ENCODE measurements at regions not wholly inside any gene's neighbourhood (a gene's known extent, or its start where the extent isn't known, plus 50 kb on each side); places are given as distances from the start of the nearest gene placed in this dataset.

GRCh38 chr2:215740071-215740470, 273.3 kb downstream of the MREG start:
- no peaks in the 10 kb centered on the region for H3K36me3 ChIP-seq (ENCODE audit: control insufficient read depth, insufficient read depth, low read length, severe bottlenecking)
- H3K4me3 ChIP-seq (ENCODE audit: low read length) = no peak overlapping the region
- H3K27me3 ChIP-seq (replicated peaks; ENCODE audit: control insufficient read depth, insufficient read depth, low read length) = no peaks in the 10 kb centered on the region
- H3K9ac ChIP-seq (ENCODE audit: low read length) = no peak overlapping the region
- no peak for DNase-seq (ENCODE audit: low read depth)
- H3K9me3 ChIP-seq (ENCODE audit: control insufficient read depth, low read length) = no peaks in the 10 kb centered on the region
- H3K4me1 ChIP-seq (ENCODE audit: control insufficient read depth, insufficient read depth, low read length) = peaks cover 9% of the 10 kb centered on the region

GRCh38 chr2:215738351-215738750, 275.0 kb downstream of the MREG start:
- H3K36me3 ChIP-seq (ENCODE audit: control insufficient read depth, insufficient read depth, low read length, severe bottlenecking) = no peaks in the 10 kb centered on the region
- H3K4me1 ChIP-seq (ENCODE audit: control insufficient read depth, insufficient read depth, low read length) = peaks cover 9% of the 10 kb centered on the region
- H3K4me3 ChIP-seq (ENCODE audit: low read length) = no peak overlapping the region
- no peaks in the 10 kb centered on the region for H3K27me3 ChIP-seq (replicated peaks; ENCODE audit: control insufficient read depth, insufficient read depth, low read length)
- no peak overlapping the region for H3K9ac ChIP-seq (ENCODE audit: low read length)
- DNase-seq (ENCODE audit: low read depth) = no peak
- no peaks in the 10 kb centered on the region for H3K9me3 ChIP-seq (ENCODE audit: control insufficient read depth, low read length)

DNA sequence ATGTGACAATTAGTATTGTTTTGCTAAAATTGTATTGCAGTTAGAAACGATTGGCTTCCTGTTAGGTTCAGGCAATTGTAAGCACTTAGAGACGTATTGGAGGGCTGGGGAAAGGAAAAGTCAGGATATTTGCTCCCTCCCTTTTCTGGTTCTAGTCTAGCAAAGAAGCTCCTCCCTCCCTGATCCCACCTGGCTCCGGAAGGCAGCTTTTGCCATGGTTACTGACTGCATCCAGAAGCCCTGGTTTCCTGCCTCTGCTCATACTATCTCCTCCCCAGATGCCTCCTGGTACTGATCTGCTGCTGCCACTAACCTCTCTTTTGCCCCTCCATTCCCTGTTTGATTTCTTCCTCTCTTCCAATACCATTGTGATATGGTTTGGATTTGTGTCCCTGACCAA, 275.9 kb downstream of the MREG start:
- Histone ChIP-seq H3K9ac (ENCODE audit: low read length) (peak overlapping the region; percentile 45), H3K4me1 (ENCODE audit: control insufficient read depth, insufficient read depth, low read length) (peaks cover 9% of the 10 kb centered on the region), H3K9me3 (ENCODE audit: control insufficient read depth, low read length) (no peaks in the 10 kb centered on the region), H3K4me3 (ENCODE audit: low read length) (no peak overlapping the region), H3K36me3 (ENCODE audit: control insufficient read depth, insufficient read depth, low read length, severe bottlenecking) (no peaks in the 10 kb centered on the region), H3K27me3 (replicated peaks; ENCODE audit: control insufficient read depth, insufficient read depth, low read length) (no peaks in the 10 kb centered on the region)
- no peak for DNase-seq (ENCODE audit: low read depth)

DNA sequence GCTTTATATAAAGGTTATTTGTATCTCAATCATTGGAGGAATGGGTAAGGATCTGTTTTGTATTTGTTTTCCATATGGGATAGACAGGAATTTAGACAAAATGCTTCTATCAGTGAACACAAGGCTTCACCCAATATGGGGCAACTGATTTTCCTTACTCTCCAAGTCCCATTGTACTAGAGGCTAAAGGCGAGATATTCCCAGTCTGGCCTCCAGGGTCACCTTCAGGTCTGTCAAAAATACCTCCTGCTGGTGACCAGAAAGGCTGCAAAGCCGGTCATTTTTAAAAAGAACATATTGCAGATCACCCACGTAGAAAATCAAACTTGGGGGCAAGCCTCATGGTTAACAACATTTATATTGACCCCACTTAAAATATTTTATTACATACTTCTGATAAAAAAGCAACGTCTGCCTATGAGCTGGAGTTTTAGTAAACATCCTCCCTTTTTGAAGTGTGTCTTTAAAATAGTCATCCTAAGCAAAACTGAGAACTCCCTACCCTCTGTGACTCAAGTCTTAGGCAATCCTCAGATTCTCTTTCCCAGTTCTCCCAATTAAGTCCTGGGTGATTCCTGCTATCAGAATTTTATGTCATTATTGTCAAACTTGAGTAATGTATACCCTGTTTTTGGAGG, 276.6 kb downstream of the MREG start:
- H3K9ac ChIP-seq (ENCODE audit: low read length) = peak overlapping the region; percentile 71
- no peaks in the 10 kb centered on the region for H3K36me3 ChIP-seq (ENCODE audit: control insufficient read depth, insufficient read depth, low read length, severe bottlenecking)
- H3K27me3 ChIP-seq (replicated peaks; ENCODE audit: control insufficient read depth, insufficient read depth, low read length) = no peaks in the 10 kb centered on the region
- H3K9me3 ChIP-seq (ENCODE audit: control insufficient read depth, low read length) = no peaks in the 10 kb centered on the region
- peak overlapping the region; percentile 29 for H3K4me3 ChIP-seq (ENCODE audit: low read length)
- H3K4me1 ChIP-seq (ENCODE audit: control insufficient read depth, insufficient read depth, low read length) = peaks cover 9% of the 10 kb centered on the region
- peak; percentile 65 for DNase-seq (ENCODE audit: low read depth)

DNA sequence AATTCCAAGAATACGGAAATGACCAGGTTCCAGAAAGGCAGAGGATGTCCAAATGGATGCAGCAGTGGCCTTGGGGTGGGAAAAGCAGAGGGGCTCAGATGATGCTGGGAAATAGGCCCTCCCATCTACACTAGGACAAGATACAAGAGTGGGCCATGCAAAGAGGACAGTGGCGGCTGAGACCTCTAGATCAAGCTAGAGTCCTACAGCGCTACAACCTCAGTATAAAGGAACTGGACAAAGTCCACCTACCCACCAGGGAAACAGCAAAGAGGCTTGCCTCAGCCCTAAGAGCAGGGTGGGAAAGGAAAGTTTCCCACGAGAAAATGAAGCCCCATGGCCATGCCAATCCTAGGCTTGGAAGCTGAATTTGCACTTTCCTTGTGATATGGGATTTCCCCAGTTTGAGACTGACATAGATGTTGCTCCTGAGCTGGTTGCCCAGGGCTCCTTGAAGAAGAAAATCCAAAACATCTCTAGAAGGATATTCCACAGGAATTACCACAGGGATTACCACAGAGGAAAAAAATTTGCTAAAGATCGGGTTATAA, 282.2 kb downstream of the MREG start:
- H3K4me3 ChIP-seq (ENCODE audit: low read length) = no peak overlapping the region
- H3K9ac ChIP-seq (ENCODE audit: low read length) = no peak overlapping the region

DNA sequence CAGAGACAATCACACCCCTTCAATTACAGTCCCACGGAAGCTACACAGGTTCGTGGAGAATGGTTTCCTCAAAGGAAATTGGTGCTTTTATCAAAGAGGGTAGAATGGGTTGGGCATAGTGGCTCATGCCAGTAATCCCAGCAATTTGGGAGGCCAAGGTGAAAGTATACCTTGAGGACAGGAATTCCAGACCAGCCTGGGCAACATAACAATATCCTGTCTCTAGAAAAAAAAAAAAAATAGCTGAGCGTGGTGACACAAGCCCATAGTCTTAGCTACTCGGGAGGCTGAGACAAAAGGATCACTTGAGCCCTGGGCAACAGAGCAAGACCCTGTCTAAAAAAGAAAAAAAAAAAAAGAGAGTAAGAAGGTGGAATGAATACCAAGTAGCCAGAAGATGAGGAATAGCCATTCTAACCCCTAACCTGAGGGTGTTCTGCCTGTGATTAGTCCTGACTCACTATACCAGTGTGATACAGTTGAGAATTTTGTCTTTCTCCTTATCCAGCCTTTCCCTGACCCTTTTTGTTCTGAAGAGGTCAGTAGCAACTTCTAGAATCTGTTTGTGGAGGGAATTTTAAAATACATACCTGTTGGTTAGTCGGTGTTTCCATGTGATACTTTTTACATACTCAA, 283.2 kb downstream of the MREG start:
- H3K36me3 ChIP-seq (ENCODE audit: control insufficient read depth, insufficient read depth, low read length, severe bottlenecking) = no peaks in the 10 kb centered on the region
- no peaks in the 10 kb centered on the region for H3K9me3 ChIP-seq (ENCODE audit: control insufficient read depth, low read length)
- no peak overlapping the region for H3K9ac ChIP-seq (ENCODE audit: low read length)
- no peaks in the 10 kb centered on the region for H3K27me3 ChIP-seq (replicated peaks; ENCODE audit: control insufficient read depth, insufficient read depth, low read length)
- no peak overlapping the region for H3K4me3 ChIP-seq (ENCODE audit: low read length)
- H3K4me1 ChIP-seq (ENCODE audit: control insufficient read depth, insufficient read depth, low read length) = peaks cover 26% of the 10 kb centered on the region
- DNase-seq (ENCODE audit: low read depth) = no peak

More for the DNA sequence above, 282.2 kb downstream of the MREG start:
- H3K27me3 ChIP-seq (replicated peaks; ENCODE audit: control insufficient read depth, insufficient read depth, low read length) = no peaks in the 10 kb centered on the region
- no peaks in the 10 kb centered on the region for H3K9me3 ChIP-seq (ENCODE audit: control insufficient read depth, low read length)
- DNase-seq (ENCODE audit: low read depth) = no peak
- H3K36me3 ChIP-seq (ENCODE audit: control insufficient read depth, insufficient read depth, low read length, severe bottlenecking) = no peaks in the 10 kb centered on the region
- H3K4me1 ChIP-seq (ENCODE audit: control insufficient read depth, insufficient read depth, low read length) = peaks cover 26% of the 10 kb centered on the region

DNA sequence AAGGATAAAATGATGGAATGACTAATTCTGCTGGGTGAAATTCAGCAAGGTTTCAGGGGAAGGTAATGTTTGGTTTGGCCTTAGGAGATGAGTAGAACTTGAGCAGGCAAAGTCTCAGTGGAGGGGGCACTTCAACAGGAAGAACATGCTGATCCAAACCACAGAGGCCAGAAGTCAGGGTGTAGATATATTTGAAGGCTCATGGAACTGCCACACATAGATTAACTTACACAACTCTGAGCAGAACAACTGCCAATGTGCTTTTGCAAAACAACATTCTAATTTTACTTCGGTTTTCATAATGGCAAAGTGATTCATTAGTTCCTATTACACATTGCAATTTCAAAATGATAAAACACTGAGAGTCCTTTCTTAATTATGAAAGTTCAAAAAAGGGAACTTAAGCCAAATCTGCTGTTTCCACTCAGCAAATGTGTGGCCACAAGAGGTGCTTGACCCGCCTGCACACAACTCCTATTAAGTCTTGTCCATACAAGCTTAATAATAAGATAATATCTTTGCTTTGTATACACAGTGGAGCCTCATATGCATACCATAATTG, 284.8 kb downstream of the MREG start:
- peaks cover 26% of the 10 kb centered on the region for H3K4me1 ChIP-seq (ENCODE audit: control insufficient read depth, insufficient read depth, low read length)
- H3K4me3 ChIP-seq (ENCODE audit: low read length) = no peak overlapping the region
- no peaks in the 10 kb centered on the region for H3K36me3 ChIP-seq (ENCODE audit: control insufficient read depth, insufficient read depth, low read length, severe bottlenecking)
- no peaks in the 10 kb centered on the region for H3K27me3 ChIP-seq (replicated peaks; ENCODE audit: control insufficient read depth, insufficient read depth, low read length)
- peak; percentile 92 for DNase-seq (ENCODE audit: low read depth)
- H3K9me3 ChIP-seq (ENCODE audit: control insufficient read depth, low read length) = no peaks in the 10 kb centered on the region
- peak overlapping the region; percentile 76 for H3K9ac ChIP-seq (ENCODE audit: low read length)

DNA sequence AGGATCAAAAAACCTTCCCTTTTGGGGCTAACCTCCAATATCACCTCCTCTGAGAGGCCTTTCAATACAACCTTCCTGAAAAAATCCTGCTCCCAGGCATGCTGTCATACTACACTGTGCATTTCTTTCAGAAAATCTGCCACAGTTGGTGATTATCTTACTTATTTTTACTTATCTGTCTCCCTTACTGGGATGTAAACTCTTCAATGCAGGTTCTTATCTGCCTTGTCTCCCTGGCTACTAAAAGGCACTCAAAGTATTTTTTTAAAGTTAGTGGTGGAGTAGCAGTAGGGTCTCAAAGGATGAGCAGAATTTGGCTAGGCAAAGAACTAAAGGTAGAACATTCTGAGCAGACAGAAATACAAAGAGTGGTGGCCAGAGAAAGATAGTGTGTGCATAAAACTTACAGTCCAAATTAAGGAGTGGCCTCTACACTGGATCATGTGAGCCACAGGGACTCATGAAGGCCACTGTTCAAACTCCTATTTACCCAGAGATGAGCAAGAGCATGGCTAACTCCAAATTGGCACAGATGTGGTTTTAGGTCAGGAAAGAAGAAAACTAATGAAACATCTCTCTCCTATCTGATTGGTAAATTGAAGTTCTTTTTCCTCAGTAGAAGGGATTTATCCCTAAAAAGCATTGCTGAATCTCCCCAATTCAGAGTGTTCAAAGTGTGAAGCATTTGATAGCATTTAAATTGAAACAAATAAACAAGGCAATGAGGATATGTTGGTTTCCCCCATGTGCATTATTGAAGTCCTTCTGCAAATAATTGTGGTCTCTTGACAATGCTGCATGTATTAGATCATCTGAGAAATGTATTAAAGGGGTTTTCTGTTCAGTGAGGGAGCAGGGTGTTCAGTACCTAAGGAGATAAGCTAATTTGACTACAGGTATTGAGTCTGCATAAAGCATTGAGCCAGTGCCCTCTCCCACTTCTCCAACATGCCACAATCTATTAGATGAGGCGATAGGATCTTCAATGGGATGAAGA, 285.5 kb downstream of the MREG start:
- Histone ChIP-seq H3K4me3 (ENCODE audit: low read length) (peak overlapping the region; percentile 8), H3K9ac (ENCODE audit: low read length) (peak overlapping the region; percentile 76), H3K4me1 (ENCODE audit: control insufficient read depth, insufficient read depth, low read length) (peaks cover 26% of the 10 kb centered on the region), H3K36me3 (ENCODE audit: control insufficient read depth, insufficient read depth, low read length, severe bottlenecking) (no peaks in the 10 kb centered on the region), H3K27me3 (replicated peaks; ENCODE audit: control insufficient read depth, insufficient read depth, low read length) (no peaks in the 10 kb centered on the region), H3K9me3 (ENCODE audit: control insufficient read depth, low read length) (no peaks in the 10 kb centered on the region)
- peak; percentile 44 for DNase-seq (ENCODE audit: low read depth)

DNA sequence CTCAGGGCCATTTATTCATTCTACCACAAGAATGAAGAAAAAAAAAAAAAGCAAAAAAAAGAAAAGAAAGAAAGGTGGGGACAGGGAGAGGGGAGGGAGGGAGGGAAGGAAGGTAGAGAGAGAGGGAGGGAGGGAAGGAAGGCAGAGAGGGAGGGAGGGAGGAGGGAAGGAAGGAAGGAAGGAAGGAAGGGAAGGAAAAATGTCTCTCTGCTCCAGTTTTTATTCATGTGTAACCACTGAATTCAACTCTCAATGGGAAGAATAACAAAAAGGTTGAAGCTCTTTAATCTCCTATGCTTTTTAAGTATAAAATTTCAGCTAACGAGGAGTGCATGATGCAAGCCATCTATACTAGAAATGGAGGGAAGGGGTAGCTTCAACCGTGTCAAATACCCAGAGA, 287.3 kb downstream of the MREG start:
- no peak for DNase-seq (ENCODE audit: low read depth)
- Histone ChIP-seq H3K4me3 (ENCODE audit: low read length) (no peak overlapping the region), H3K36me3 (ENCODE audit: control insufficient read depth, insufficient read depth, low read length, severe bottlenecking) (no peaks in the 10 kb centered on the region), H3K9ac (ENCODE audit: low read length) (no peak overlapping the region), H3K9me3 (ENCODE audit: control insufficient read depth, low read length) (no peaks in the 10 kb centered on the region), H3K27me3 (replicated peaks; ENCODE audit: control insufficient read depth, insufficient read depth, low read length) (no peaks in the 10 kb centered on the region), H3K4me1 (ENCODE audit: control insufficient read depth, insufficient read depth, low read length) (peaks cover 26% of the 10 kb centered on the region)

- no peak for DNase-seq (ENCODE audit: low read depth)
- no peaks in the 10 kb centered on the region for H3K9me3 ChIP-seq (ENCODE audit: control insufficient read depth, low read length)
- no peak overlapping the region for H3K4me3 ChIP-seq (ENCODE audit: low read length)
- no peaks in the 10 kb centered on the region for H3K27me3 ChIP-seq (replicated peaks; ENCODE audit: control insufficient read depth, insufficient read depth, low read length)
- peaks cover 17% of the 10 kb centered on the region for H3K4me1 ChIP-seq (ENCODE audit: control insufficient read depth, insufficient read depth, low read length)
- H3K9ac ChIP-seq (ENCODE audit: low read length) = no peak overlapping the region
- H3K36me3 ChIP-seq (ENCODE audit: control insufficient read depth, insufficient read depth, low read length, severe bottlenecking) = no peaks in the 10 kb centered on the region
Measured at GRCh38 chr2:215724146-215724545, 288.3 kb upstream of the FN1 start.

DNA sequence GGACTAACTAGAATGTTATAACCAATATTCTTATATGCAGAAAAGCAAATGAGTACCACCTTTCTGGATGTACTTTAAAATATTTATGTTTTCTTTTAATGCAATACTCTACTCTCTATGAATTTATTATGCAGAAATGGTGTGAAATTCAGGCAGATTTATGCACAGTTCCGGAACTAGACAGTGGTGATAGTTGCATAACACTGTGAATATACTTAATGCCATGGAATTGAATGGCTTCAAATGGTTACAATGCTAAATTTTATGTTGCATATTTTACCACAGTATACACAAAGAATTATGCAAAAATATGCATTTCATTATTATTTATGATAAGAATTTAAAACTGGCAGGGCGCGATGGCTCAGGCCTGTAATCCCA, 287.8 kb upstream of the FN1 start:
- Histone ChIP-seq H3K9me3 (ENCODE audit: control insufficient read depth, low read length) (no peaks in the 10 kb centered on the region), H3K4me1 (ENCODE audit: control insufficient read depth, insufficient read depth, low read length) (peaks cover 16% of the 10 kb centered on the region), H3K27me3 (replicated peaks; ENCODE audit: control insufficient read depth, insufficient read depth, low read length) (no peaks in the 10 kb centered on the region), H3K9ac (ENCODE audit: low read length) (no peak overlapping the region), H3K36me3 (ENCODE audit: control insufficient read depth, insufficient read depth, low read length, severe bottlenecking) (no peaks in the 10 kb centered on the region), H3K4me3 (ENCODE audit: low read length) (no peak overlapping the region)
- DNase-seq (ENCODE audit: low read depth) = no peak
